NCI-H1092 treated with DMSO at 0.1 percent for 48 hours (cell line): ENCODE measurements at regions not wholly inside any gene's neighbourhood (a gene's known extent, or its start where the extent isn't known, plus 50 kb on each side); places are given as distances from the start of the nearest gene placed in this dataset.
A peak's percentile ranks its signal among the peaks of the same experiment; 100 is the strongest.

Experiments used
- DNase-seq: peaks from one replicate; lab custom pipeline; 2025; lab: John Stamatoyannopoulos, UW

- no peak for DNase-seq
Observed at GRCh38 chr3:165133188-165133899, 55.0 kb upstream of the SI start.

- no peak for DNase-seq
Observed at GRCh38 chr3:165130708-165131107, 52.4 kb upstream of the SI start.

GRCh38 chr3:165128544-165128943 is 50.2 kb upstream of the SI start:
- peak; percentile 7 for DNase-seq
